GM12891 (cell line): ENCODE measurements at regions not wholly inside any gene's neighbourhood (a gene's known extent, or its start where the extent isn't known, plus 50 kb on each side); places are given as distances from the start of the nearest gene placed in this dataset.

Experiments
- PAX5 ChIP-seq: IDR thresholded peaks from 2 replicates; pipeline ENCODE4 v1.6.1; 2011; ENCODE audit warnings: low read length, moderate library complexity, mild to moderate bottlenecking; ENCODE audit not compliant: insufficient read depth, severe bottlenecking
- POLR2A ChIP-seq: IDR thresholded peaks from 2 replicates; pipeline ENCODE4 v1.6.1; 2011; ENCODE audit warnings: low read depth, low read length, control low read depth
- POLR2AphosphoS5 ChIP-seq: IDR thresholded peaks from 2 replicates; pipeline ENCODE4 v1.6.1; 2011; ENCODE audit warnings: low read depth, low read length, control low read depth
- SPI1 ChIP-seq: IDR thresholded peaks from 2 replicates; pipeline ENCODE4 v1.6.1; 2011; ENCODE audit warnings: low read depth, low read length, control low read depth
- TAF1 ChIP-seq: IDR thresholded peaks from 2 replicates; pipeline ENCODE4 v1.6.1; 2011; ENCODE audit warnings: low read depth, low read length, control low read depth

DNA sequence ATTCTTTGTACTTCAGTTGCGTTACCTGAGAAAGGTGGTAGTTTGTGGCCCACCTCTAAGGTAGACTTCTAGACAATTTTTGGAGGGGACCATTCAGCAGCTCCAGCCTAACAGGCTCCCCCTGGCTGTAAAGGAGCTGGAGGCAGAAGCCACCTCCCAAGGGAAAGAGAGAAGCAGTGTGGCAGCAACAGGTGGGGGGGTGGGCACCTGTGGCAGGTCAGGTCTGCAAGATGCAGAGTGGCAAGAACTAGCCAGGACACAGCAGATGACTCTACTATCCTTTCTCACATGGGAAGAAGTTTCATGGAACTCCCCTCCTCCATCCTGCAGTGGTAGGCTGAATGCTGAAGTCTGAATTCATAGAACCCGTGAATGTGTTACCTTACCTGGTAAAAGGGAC, 148.3 kb upstream of the DTNBP1 start:
- TF ChIP-seq POLR2A, result no peak
- TF ChIP-seq PAX5, result no peak
- no peak for TF ChIP-seq TAF1
- no peak for TF ChIP-seq POLR2AphosphoS5
- no peak for TF ChIP-seq SPI1
